WTC11 (cell line): ENCODE measurements at regions not wholly inside any gene's neighbourhood (a gene's known extent, or its start where the extent isn't known, plus 50 kb on each side); places are given as distances from the start of the nearest gene placed in this dataset.

Source experiments
- ARID4B ChIP-seq: sonication (generic); formaldehyde crosslinking; IDR thresholded peaks from 2 replicates; pipeline ENCODE4 v1.8.0; 2023; ENCODE audit warnings: missing genetic modification reagents, mild to moderate bottlenecking, borderline replicate concordance
- CREM ChIP-seq: sonication (generic); formaldehyde crosslinking; IDR thresholded peaks from 2 replicates; pipeline ENCODE4 v1.8.1; 2022; ENCODE audit warnings: mild to moderate bottlenecking, missing genetic modification reagents, moderate library complexity
- CTCF ChIP-seq: fragments of 200-600 bp; IDR thresholded peaks from 2 replicates; pipeline ENCODE4 v1.8.0; 2022; ENCODE audit warnings: antibody characterized with exemption
- ELF4 ChIP-seq: sonication (generic); formaldehyde crosslinking; IDR thresholded peaks from 2 replicates; pipeline ENCODE4 v1.8.1; 2022; ENCODE audit warnings: low read depth, mild to moderate bottlenecking, moderate library complexity, missing genetic modification reagents
- NR1H2 ChIP-seq: sonication (generic); formaldehyde crosslinking; IDR thresholded peaks from 2 replicates; pipeline ENCODE4 v1.9.0; 2021; ENCODE audit warnings: mild to moderate bottlenecking, moderate library complexity, missing genetic modification reagents
- SP1 ChIP-seq: sonication (generic); formaldehyde crosslinking; conservative IDR thresholded peaks from 2 replicates; pipeline ENCODE4 v1.8.1; 2022; ENCODE audit warnings: missing genetic modification reagents
- USF1 ChIP-seq: sonication (generic); formaldehyde crosslinking; IDR thresholded peaks from 2 replicates; pipeline ENCODE4 v1.8.0; 2022; ENCODE audit warnings: mild to moderate bottlenecking, missing genetic modification reagents
- TF ChIP-seq, protein P1 (sequence below): sonication (generic); formaldehyde crosslinking; IDR thresholded peaks from 2 replicates; pipeline ENCODE4 v1.8.1; 2023; ENCODE audit warnings: mild to moderate bottlenecking, missing genetic modification reagents
- TF ChIP-seq, protein P2 (sequence below): sonication (generic); formaldehyde crosslinking; IDR thresholded peaks from 2 replicates; pipeline ENCODE4 v1.8.0; 2022; ENCODE audit warnings: mild to moderate bottlenecking, missing genetic modification reagents

DNA sequence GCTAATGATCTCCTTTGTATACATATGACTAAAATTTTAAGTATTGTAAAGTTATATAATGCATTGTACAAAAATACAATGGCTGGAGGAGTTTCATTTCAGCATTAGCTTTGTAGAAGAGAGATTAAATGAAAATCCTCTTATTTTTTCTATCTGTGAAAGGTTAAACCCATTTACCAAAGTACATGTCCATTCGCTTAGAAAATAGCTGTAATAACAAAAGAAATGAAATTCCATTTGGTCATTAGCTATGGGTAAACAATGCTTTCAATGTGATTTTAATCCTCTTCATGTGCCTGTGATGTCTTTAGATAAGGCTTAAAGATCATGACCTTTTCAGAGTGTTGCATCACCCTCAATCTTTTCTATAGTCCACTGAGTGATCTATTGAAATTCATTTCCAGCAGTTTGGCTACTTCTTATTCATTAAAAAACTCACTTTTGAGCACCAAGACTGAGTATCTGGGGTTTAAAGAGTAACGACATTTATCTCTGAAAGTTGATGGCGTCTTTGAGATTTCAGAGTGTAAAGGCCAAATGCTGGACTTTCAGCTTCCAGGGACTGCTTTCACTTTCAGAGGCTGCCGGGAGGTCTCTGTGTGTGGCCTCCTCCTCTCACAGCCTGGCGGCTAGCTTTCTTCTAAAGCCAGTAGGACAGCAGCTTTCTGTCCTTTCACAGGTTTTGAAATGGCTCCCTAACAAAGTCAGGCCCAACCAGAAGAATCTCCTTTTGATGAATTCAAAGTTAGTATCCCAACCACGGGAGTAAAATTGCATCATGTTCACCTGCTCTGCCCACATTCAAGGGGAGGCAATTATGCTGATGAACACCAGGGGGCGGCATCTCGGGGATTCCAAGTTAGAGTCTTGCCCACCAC lies 701.4 kb upstream of the COBL start:
- no peak for TF ChIP-seq ARID4B (CRISPR knock-in tag)
- TF ChIP-seq NR1H2: no peak
- TF ChIP-seq CREM (CRISPR knock-in tag): no peak
- TF ChIP-seq SP1 (CRISPR knock-in tag): no peak
- TF ChIP-seq CTCF: peak; percentile 83
- TF ChIP-seq, protein P1, sequence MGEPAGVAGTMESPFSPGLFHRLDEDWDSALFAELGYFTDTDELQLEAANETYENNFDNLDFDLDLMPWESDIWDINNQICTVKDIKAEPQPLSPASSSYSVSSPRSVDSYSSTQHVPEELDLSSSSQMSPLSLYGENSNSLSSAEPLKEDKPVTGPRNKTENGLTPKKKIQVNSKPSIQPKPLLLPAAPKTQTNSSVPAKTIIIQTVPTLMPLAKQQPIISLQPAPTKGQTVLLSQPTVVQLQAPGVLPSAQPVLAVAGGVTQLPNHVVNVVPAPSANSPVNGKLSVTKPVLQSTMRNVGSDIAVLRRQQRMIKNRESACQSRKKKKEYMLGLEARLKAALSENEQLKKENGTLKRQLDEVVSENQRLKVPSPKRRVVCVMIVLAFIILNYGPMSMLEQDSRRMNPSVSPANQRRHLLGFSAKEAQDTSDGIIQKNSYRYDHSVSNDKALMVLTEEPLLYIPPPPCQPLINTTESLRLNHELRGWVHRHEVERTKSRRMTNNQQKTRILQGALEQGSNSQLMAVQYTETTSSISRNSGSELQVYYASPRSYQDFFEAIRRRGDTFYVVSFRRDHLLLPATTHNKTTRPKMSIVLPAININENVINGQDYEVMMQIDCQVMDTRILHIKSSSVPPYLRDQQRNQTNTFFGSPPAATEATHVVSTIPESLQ: no peak
- TF ChIP-seq USF1 (CRISPR knock-in tag): no peak
- TF ChIP-seq, protein P2, sequence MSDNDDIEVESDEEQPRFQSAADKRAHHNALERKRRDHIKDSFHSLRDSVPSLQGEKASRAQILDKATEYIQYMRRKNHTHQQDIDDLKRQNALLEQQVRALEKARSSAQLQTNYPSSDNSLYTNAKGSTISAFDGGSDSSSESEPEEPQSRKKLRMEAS (CRISPR knock-in tag): no peak
- no peak for TF ChIP-seq ELF4 (CRISPR knock-in tag)
